HCT116 (cell line): ENCODE measurements at regions not wholly inside any gene's neighbourhood (a gene's known extent, or its start where the extent isn't known, plus 50 kb on each side); places are given as distances from the start of the nearest gene placed in this dataset.

Source experiments
- EGR1 ChIP-seq: IDR thresholded peaks from 2 replicates; pipeline ENCODE4 v1.6.1; 2012; ENCODE audit warnings: low read depth
- EZH2phosphoT487 ChIP-seq: fragments of 200-600 bp; IDR thresholded peaks from 2 replicates; pipeline ENCODE4 v1.6.1; 2018; ENCODE audit warnings: antibody characterized with exemption, borderline replicate concordance
- TF ChIP-seq, protein P1 (sequence below): IDR thresholded peaks from 2 replicates; pipeline ENCODE4 v1.6.1; 2012; ENCODE audit warnings: low read depth
- TF ChIP-seq, protein P2 (sequence below), 3 experiments: fragments of 200-600 bp in 1 of 3; sonication (generic) in 1 of 3; IDR thresholded peaks in 2 of 3; conservative IDR thresholded peaks in 1 of 3; 2 replicates each; pipeline ENCODE4 v1.5.1; 2012 to 2017; ENCODE audit warnings: low read depth in 2 of 3, low read length in 2 of 3, antibody characterized with exemption in 1 of 3, borderline replicate concordance in 1 of 3, control low read depth in 1 of 3, mild to moderate bottlenecking in 1 of 3, mixed read lengths in 1 of 3, mixed run types in 1 of 3, moderate library complexity in 1 of 3; ENCODE audit not compliant: insufficient read depth in 1 of 3

DNA sequence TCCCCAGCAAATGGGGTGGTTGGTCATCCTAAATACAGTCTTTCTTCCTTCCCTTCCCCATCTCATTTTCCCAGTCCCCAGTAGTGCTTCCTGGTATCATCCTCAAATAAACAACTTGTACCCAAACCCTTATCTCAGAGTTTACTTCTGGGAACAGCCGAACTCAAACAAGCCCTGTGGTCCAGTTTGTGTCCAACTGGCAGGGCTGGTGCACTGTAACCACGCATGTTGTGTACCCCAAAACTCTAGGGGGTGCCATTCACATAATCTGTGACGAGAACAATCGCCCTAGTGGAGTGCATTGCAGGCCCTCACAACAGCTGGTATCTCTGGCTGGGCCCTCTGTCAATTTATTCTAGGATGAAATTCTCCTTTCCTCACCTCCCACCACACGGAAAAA, 366.2 kb downstream of the TNS1 start:
- TF ChIP-seq, protein P1, sequence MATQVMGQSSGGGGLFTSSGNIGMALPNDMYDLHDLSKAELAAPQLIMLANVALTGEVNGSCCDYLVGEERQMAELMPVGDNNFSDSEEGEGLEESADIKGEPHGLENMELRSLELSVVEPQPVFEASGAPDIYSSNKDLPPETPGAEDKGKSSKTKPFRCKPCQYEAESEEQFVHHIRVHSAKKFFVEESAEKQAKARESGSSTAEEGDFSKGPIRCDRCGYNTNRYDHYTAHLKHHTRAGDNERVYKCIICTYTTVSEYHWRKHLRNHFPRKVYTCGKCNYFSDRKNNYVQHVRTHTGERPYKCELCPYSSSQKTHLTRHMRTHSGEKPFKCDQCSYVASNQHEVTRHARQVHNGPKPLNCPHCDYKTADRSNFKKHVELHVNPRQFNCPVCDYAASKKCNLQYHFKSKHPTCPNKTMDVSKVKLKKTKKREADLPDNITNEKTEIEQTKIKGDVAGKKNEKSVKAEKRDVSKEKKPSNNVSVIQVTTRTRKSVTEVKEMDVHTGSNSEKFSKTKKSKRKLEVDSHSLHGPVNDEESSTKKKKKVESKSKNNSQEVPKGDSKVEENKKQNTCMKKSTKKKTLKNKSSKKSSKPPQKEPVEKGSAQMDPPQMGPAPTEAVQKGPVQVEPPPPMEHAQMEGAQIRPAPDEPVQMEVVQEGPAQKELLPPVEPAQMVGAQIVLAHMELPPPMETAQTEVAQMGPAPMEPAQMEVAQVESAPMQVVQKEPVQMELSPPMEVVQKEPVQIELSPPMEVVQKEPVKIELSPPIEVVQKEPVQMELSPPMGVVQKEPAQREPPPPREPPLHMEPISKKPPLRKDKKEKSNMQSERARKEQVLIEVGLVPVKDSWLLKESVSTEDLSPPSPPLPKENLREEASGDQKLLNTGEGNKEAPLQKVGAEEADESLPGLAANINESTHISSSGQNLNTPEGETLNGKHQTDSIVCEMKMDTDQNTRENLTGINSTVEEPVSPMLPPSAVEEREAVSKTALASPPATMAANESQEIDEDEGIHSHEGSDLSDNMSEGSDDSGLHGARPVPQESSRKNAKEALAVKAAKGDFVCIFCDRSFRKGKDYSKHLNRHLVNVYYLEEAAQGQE: no peak
- no peak for TF ChIP-seq EGR1
- no peak for TF ChIP-seq EZH2phosphoT487
- TF ChIP-seq, protein P2, sequence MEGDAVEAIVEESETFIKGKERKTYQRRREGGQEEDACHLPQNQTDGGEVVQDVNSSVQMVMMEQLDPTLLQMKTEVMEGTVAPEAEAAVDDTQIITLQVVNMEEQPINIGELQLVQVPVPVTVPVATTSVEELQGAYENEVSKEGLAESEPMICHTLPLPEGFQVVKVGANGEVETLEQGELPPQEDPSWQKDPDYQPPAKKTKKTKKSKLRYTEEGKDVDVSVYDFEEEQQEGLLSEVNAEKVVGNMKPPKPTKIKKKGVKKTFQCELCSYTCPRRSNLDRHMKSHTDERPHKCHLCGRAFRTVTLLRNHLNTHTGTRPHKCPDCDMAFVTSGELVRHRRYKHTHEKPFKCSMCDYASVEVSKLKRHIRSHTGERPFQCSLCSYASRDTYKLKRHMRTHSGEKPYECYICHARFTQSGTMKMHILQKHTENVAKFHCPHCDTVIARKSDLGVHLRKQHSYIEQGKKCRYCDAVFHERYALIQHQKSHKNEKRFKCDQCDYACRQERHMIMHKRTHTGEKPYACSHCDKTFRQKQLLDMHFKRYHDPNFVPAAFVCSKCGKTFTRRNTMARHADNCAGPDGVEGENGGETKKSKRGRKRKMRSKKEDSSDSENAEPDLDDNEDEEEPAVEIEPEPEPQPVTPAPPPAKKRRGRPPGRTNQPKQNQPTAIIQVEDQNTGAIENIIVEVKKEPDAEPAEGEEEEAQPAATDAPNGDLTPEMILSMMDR (IDR thresholded peaks at IDR 0.05 in 2 of 3, conservative IDR thresholded peaks at IDR 0.05 in 1 of 3; ENCODE audit: borderline replicate concordance in 1 of 3, insufficient read depth in 1 of 3, low read depth in 2 of 3, low read length in 2 of 3): no peak
